H9 (cell line): ENCODE measurements at regions not wholly inside any gene's neighbourhood (a gene's known extent, or its start where the extent isn't known, plus 50 kb on each side); places are given as distances from the start of the nearest gene placed in this dataset.

Source experiments
- DNase-seq: peaks from one replicate; pipeline ENCODE4 v3.0.0-alpha.2; 2017
- H2AFZ ChIP-seq: one replicate; pipeline ENCODE4 v1.6.1; 2013; ENCODE audit warnings: mild to moderate bottlenecking, low read length, control low read depth, moderate library complexity
- H2AK5ac ChIP-seq: 2 replicates; pipeline ENCODE4 v1.6.1; 2013; ENCODE audit warnings: low read length, control low read depth, mixed read lengths; ENCODE audit not compliant: insufficient read length
- H2BK120ac ChIP-seq: one replicate; pipeline ENCODE4 v1.6.1; 2013; ENCODE audit warnings: low read depth, mild to moderate bottlenecking, low read length, control low read depth, inconsistent platforms; ENCODE audit not compliant: poor library complexity, severe bottlenecking
- H2BK12ac ChIP-seq: 2 replicates; pipeline ENCODE4 v1.6.1; 2013; ENCODE audit warnings: low read length, control low read depth, mixed read lengths, low read depth; ENCODE audit not compliant: insufficient read length
- H2BK15ac ChIP-seq: 2 replicates; pipeline ENCODE4 v1.6.1; 2013; ENCODE audit warnings: low read depth, low read length, control low read depth
- H2BK20ac ChIP-seq: one replicate; pipeline ENCODE4 v1.6.1; 2013; ENCODE audit warnings: low read depth, mild to moderate bottlenecking, low read length, control low read depth, inconsistent platforms; ENCODE audit not compliant: poor library complexity, severe bottlenecking
- H2BK5ac ChIP-seq: 2 replicates; pipeline ENCODE4 v1.6.1; 2013; ENCODE audit warnings: low read length, control low read depth, mixed read lengths; ENCODE audit not compliant: insufficient read length
- H3K14ac ChIP-seq: 2 replicates; pipeline ENCODE4 v1.6.1; 2013; ENCODE audit warnings: low read length, control low read depth; ENCODE audit not compliant: insufficient read depth
- H3K18ac ChIP-seq: 2 replicates; pipeline ENCODE4 v1.6.1; 2013; ENCODE audit warnings: low read depth, mild to moderate bottlenecking, mixed read lengths, low read length, control low read depth; ENCODE audit not compliant: insufficient read length
- H3K23ac ChIP-seq: 2 replicates; pipeline ENCODE4 v1.6.1; 2013; ENCODE audit warnings: low read length, control low read depth, mixed read lengths, low read depth; ENCODE audit not compliant: insufficient read length
- H3K23me2 ChIP-seq: 2 replicates; pipeline ENCODE4 v1.6.1; 2013; ENCODE audit warnings: low read depth, mild to moderate bottlenecking, mixed read lengths, low read length, control low read depth; ENCODE audit not compliant: insufficient read length, poor library complexity, severe bottlenecking
- H3K27ac ChIP-seq: 2 replicates; pipeline ENCODE4 v1.5.1; 2013; ENCODE audit warnings: low read length, control low read depth, mixed read lengths, low read depth; ENCODE audit not compliant: insufficient read length
- H3K27me3 ChIP-seq: 2 replicates; pipeline ENCODE4 v1.6.1; 2013; ENCODE audit warnings: low read length, control low read depth, inconsistent platforms; ENCODE audit not compliant: insufficient read depth
- H3K4ac ChIP-seq: 2 replicates; pipeline ENCODE4 v1.6.1; 2013; ENCODE audit warnings: low read depth, mild to moderate bottlenecking, control low read depth, inconsistent platforms, low read length, moderate library complexity
- H3K4me1 ChIP-seq: 2 replicates; pipeline ENCODE4 v1.6.1; 2013; ENCODE audit warnings: low read length, control low read depth, inconsistent platforms; ENCODE audit not compliant: insufficient read depth
- H3K4me2 ChIP-seq: 2 replicates; pipeline ENCODE4 v1.6.1; 2013; ENCODE audit warnings: low read length, control low read depth, mixed read lengths; ENCODE audit not compliant: insufficient read length, insufficient read depth
- H3K56ac ChIP-seq: 2 replicates; pipeline ENCODE4 v1.6.1; 2013; ENCODE audit warnings: low read depth, mild to moderate bottlenecking, mixed read lengths, low read length, control low read depth; ENCODE audit not compliant: insufficient read length
- H3K79me1 ChIP-seq: 2 replicates; pipeline ENCODE4 v1.6.1; 2013; ENCODE audit warnings: low read depth, mild to moderate bottlenecking, moderate library complexity, low read length, control low read depth, inconsistent platforms; ENCODE audit not compliant: insufficient read depth, poor library complexity, severe bottlenecking
- H3K79me2 ChIP-seq: 2 replicates; pipeline ENCODE4 v1.6.1; 2013; ENCODE audit warnings: low read length, control low read depth, inconsistent platforms; ENCODE audit not compliant: insufficient read depth
- H3K9ac ChIP-seq: 2 replicates; pipeline ENCODE4 v1.6.1; 2013; ENCODE audit warnings: low read length, control low read depth, mixed read lengths; ENCODE audit not compliant: insufficient read length; ENCODE audit errors: extremely low read depth
- H3K9me3 ChIP-seq: one replicate; pipeline ENCODE4 v1.6.1; 2013; ENCODE audit warnings: low read depth, low read length, inconsistent platforms; ENCODE audit not compliant: control insufficient read depth
- H3T11ph ChIP-seq: one replicate; pipeline ENCODE4 v1.6.1; 2013; ENCODE audit warnings: mild to moderate bottlenecking, low read length, control low read depth, inconsistent platforms
- H4K20me1 ChIP-seq: one replicate; pipeline ENCODE4 v1.6.1; 2013; ENCODE audit not compliant: control insufficient read depth, insufficient read length, insufficient read depth
- H4K5ac ChIP-seq: 2 replicates; pipeline ENCODE4 v1.6.1; 2013; ENCODE audit warnings: low read depth, mild to moderate bottlenecking, mixed read lengths, low read length, control low read depth; ENCODE audit not compliant: insufficient read length
- H4K8ac ChIP-seq: replicated peaks from 2 replicates; pipeline ENCODE4 v1.6.1; 2013; ENCODE audit warnings: low read length, control low read depth, mixed read lengths, low read depth; ENCODE audit not compliant: insufficient read length
- H4K91ac ChIP-seq: 2 replicates; pipeline ENCODE4 v1.6.1; 2013; ENCODE audit warnings: low read depth, mild to moderate bottlenecking, moderate library complexity, mixed read lengths, low read length, control low read depth; ENCODE audit not compliant: insufficient read length
- H3K27ac Mint-ChIP-seq, 3 experiments: 2 replicates in 2 of 3; 3 replicates in 1 of 3; pipeline ENCODE4 v1.8.0; 2020 to 2021; ENCODE audit warnings: mixed read lengths in 3 of 3, mild to moderate bottlenecking in 1 of 3, moderate library complexity in 1 of 3
- H3K27me3 Mint-ChIP-seq: 2 replicates; pipeline ENCODE4 v1.8.0; 2021; ENCODE audit warnings: low read depth, mild to moderate bottlenecking, moderate library complexity, mixed read lengths
- H3K36me3 Mint-ChIP-seq, 3 experiments: 2 replicates in 2 of 3; 3 replicates in 1 of 3; pipeline ENCODE4 v1.8.0; 2020 to 2021; ENCODE audit warnings: low read depth in 3 of 3, mixed read lengths in 3 of 3; ENCODE audit not compliant: insufficient read depth in 1 of 3
- H3K4me1 Mint-ChIP-seq, 2 experiments: 2 replicates each; pipeline ENCODE4 v1.8.0; 2020; ENCODE audit warnings: mixed read lengths in 2 of 2
- H3K4me3 Mint-ChIP-seq, 2 experiments: 2 replicates in 1 of 2; 3 replicates in 1 of 2; pipeline ENCODE4 v1.8.0; 2020 to 2021; ENCODE audit warnings: mild to moderate bottlenecking in 2 of 2, mixed read lengths in 2 of 2, moderate library complexity in 1 of 2
- H3K9me3 Mint-ChIP-seq, 2 experiments: 2 replicates in 1 of 2; 3 replicates in 1 of 2; pipeline ENCODE4 v1.8.0; 2020; ENCODE audit warnings: mild to moderate bottlenecking in 2 of 2, mixed read lengths in 2 of 2, moderate library complexity in 1 of 2
- WGBS: extraction: QIAGEN DNeasy Blood & Tissue Kit; methylation state at CpG from one replicate; pipeline ENCODE4 v1.1.7; 2013; ENCODE audit warnings: missing lambda C conversion rate, low lambda C conversion rate, mixed read lengths; ENCODE audit not compliant: insufficient read length; ENCODE audit errors: extremely low coverage; 5-methylcytosine and 5-hydroxymethylcytosine counted together
- TF ChIP-seq, protein P1 (sequence below): fragments of 200-600 bp; sonication (generic); conservative IDR thresholded peaks from 3 replicates; pipeline ENCODE4 v1.8.0; 2021; ENCODE audit warnings: antibody characterized with exemption, mild to moderate bottlenecking

DNA sequence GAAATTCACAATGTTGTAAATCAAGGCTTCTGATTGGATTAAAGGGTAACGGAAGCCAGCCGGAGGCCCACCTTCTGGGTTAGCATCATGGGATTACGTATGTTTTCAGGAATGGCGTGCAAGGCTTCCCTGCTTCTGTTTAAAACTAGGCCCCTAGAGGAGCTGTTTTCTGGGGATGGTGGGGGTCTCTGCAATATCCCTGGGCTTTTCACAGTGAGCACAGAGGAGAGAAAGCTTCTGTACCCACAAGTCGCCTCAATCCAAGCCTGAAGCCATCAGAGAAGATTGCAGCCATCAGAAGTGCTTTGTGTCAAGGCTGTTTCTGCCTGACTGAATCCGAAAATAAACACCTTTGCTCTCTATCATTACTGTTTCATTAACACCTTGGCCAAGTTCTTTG, 226.9 kb upstream of the SMIM21 start:
- no peak overlapping the region for H4K91ac ChIP-seq
- H3K4me3 Mint-ChIP-seq, result no peak overlapping the region
- H3K9me3 Mint-ChIP-seq, result peaks cover 7 to 8% of the 10 kb centered on the region in 2 experiments
- no peak overlapping the region for H3T11ph ChIP-seq
- H3K4me1 Mint-ChIP-seq, result peaks cover 35 to 39% of the 10 kb centered on the region in 2 experiments
- no peak overlapping the region for H3K14ac ChIP-seq
- no peak overlapping the region for H3K56ac ChIP-seq
- no peaks in the 10 kb centered on the region for H4K20me1 ChIP-seq
- H3K27me3 ChIP-seq, result no peaks in the 10 kb centered on the region
- DNase-seq, result no peak
- no peak overlapping the region for H2BK20ac ChIP-seq
- no peak overlapping the region for H2AK5ac ChIP-seq
- no peak overlapping the region for H4K5ac ChIP-seq
- peaks cover 5 to 9% (median 6%) of the 10 kb centered on the region in 3 experiments; a peak in 5 of 7 replicates for H3K36me3 Mint-ChIP-seq
- no peaks in the 10 kb centered on the region for H3K9me3 ChIP-seq
- H3K79me1 ChIP-seq, result no peaks in the 10 kb centered on the region
- H3K4me1 ChIP-seq, result peaks cover 8% of the 10 kb centered on the region; the same call in 1 of the 2 replicates
- no peaks in the 10 kb centered on the region for H3K79me2 ChIP-seq
- no peak overlapping the region for H4K8ac ChIP-seq
- H3K23ac ChIP-seq, result no peak overlapping the region
- no peak overlapping the region for H3K9ac ChIP-seq
- H3K27me3 Mint-ChIP-seq, result no peaks in the 10 kb centered on the region
- TF ChIP-seq, protein P1, sequence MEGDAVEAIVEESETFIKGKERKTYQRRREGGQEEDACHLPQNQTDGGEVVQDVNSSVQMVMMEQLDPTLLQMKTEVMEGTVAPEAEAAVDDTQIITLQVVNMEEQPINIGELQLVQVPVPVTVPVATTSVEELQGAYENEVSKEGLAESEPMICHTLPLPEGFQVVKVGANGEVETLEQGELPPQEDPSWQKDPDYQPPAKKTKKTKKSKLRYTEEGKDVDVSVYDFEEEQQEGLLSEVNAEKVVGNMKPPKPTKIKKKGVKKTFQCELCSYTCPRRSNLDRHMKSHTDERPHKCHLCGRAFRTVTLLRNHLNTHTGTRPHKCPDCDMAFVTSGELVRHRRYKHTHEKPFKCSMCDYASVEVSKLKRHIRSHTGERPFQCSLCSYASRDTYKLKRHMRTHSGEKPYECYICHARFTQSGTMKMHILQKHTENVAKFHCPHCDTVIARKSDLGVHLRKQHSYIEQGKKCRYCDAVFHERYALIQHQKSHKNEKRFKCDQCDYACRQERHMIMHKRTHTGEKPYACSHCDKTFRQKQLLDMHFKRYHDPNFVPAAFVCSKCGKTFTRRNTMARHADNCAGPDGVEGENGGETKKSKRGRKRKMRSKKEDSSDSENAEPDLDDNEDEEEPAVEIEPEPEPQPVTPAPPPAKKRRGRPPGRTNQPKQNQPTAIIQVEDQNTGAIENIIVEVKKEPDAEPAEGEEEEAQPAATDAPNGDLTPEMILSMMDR, result no peak
- H3K18ac ChIP-seq, result no peak overlapping the region
- H2BK5ac ChIP-seq, result no peak overlapping the region
- WGBS, result no CpG with 5 or more reads among the region's 6 CpGs
- H2BK12ac ChIP-seq, result no peak overlapping the region
- H2AFZ ChIP-seq, result no peak overlapping the region
- no peak overlapping the region for H3K4me2 ChIP-seq
- no peak overlapping the region for H2BK120ac ChIP-seq
- no peak overlapping the region for H3K27ac ChIP-seq
- no peaks in the 10 kb centered on the region for H3K23me2 ChIP-seq
- no peak overlapping the region for H2BK15ac ChIP-seq
- H3K4ac ChIP-seq, result no peak overlapping the region
- no peak overlapping the region for H3K27ac Mint-ChIP-seq
